ENCODE measurements at regions not wholly inside any gene's neighbourhood (a gene's known extent, or its start where the extent isn't known, plus 50 kb on each side); places are given as distances from the start of the nearest gene placed in this dataset.

GRCh38 chr1:195899762-195900352 lies 708.4 kb downstream of the KCNT2 start:
- no peak overlapping the region for H3K27ac ChIP-seq (ENCODE audit: low read depth, low read length, severe bottlenecking)
- 83% methylated on average over 1 of the region's 1 CpG; no CpG with 5 or more reads in 1 of the 2 experiments for WGBS, 2 experiments (ENCODE audit: insufficient coverage in 2 of 2)

GRCh38 chr1:195898924-195899323 lies 709.3 kb downstream of the KCNT2 start:
- 50% methylated on average over 1 of the region's 2 CpGs; no CpG with 5 or more reads in 1 of the 2 experiments for WGBS, 2 experiments (ENCODE audit: insufficient coverage in 2 of 2)
- no peak overlapping the region for H3K4me3 ChIP-seq (ENCODE audit: extremely low read depth, insufficient read depth, low read length, poor library complexity, severe bottlenecking)
- H3K27ac ChIP-seq (ENCODE audit: low read depth, low read length, severe bottlenecking), result no peak overlapping the region
- no peaks in the 10 kb centered on the region for H3K9me3 ChIP-seq (ENCODE audit: control insufficient read depth, low read length)
- H3K36me3 ChIP-seq (ENCODE audit: control insufficient read depth, insufficient read depth, low read length), result no peaks in the 10 kb centered on the region
- H3K4me1 ChIP-seq (ENCODE audit: control insufficient read depth, insufficient read depth, low read length, poor library complexity, severe bottlenecking), result peaks cover 16% of the 10 kb centered on the region

More at GRCh38 chr1:195899762-195900352, 708.4 kb downstream of the KCNT2 start:
- Histone ChIP-seq H3K4me3 (ENCODE audit: extremely low read depth, insufficient read depth, low read length, poor library complexity, severe bottlenecking) (no peak overlapping the region), H3K4me1 (ENCODE audit: control insufficient read depth, insufficient read depth, low read length, poor library complexity, severe bottlenecking) (peaks cover 8% of the 10 kb centered on the region), H3K36me3 (ENCODE audit: control insufficient read depth, insufficient read depth, low read length) (no peaks in the 10 kb centered on the region), H3K9me3 (ENCODE audit: control insufficient read depth, low read length) (no peaks in the 10 kb centered on the region)

- WGBS, 2 experiments (ENCODE audit: insufficient coverage in 2 of 2), result 83% methylated on average over 1 of the region's 3 CpGs; no CpG with 5 or more reads in 1 of the 2 experiments
Measured at GRCh38 chr1:195898373-195898772, 709.9 kb downstream of the KCNT2 start.

GRCh38 chr1:195897076-195897475 lies 711.2 kb downstream of the KCNT2 start:
- Histone ChIP-seq H3K4me3 (ENCODE audit: extremely low read depth, insufficient read depth, low read length, poor library complexity, severe bottlenecking) (no peak overlapping the region), H3K36me3 (ENCODE audit: control insufficient read depth, insufficient read depth, low read length) (no peaks in the 10 kb centered on the region), H3K27ac (ENCODE audit: low read depth, low read length, severe bottlenecking) (no peak overlapping the region), H3K9me3 (ENCODE audit: control insufficient read depth, low read length) (no peaks in the 10 kb centered on the region), H3K4me1 (ENCODE audit: control insufficient read depth, insufficient read depth, low read length, poor library complexity, severe bottlenecking) (peaks cover 16% of the 10 kb centered on the region)
- 91 to 100% methylated on average over 3 to 6 of the region's 6 CpGs for WGBS, 2 experiments (ENCODE audit: insufficient coverage in 2 of 2)

More at GRCh38 chr1:195898373-195898772, 709.9 kb downstream of the KCNT2 start:
- H3K27ac ChIP-seq (ENCODE audit: low read depth, low read length, severe bottlenecking), result no peak overlapping the region
- no peak overlapping the region for H3K4me3 ChIP-seq (ENCODE audit: extremely low read depth, insufficient read depth, low read length, poor library complexity, severe bottlenecking)
- no peaks in the 10 kb centered on the region for H3K9me3 ChIP-seq (ENCODE audit: control insufficient read depth, low read length)
- no peaks in the 10 kb centered on the region for H3K36me3 ChIP-seq (ENCODE audit: control insufficient read depth, insufficient read depth, low read length)
- peaks cover 16% of the 10 kb centered on the region for H3K4me1 ChIP-seq (ENCODE audit: control insufficient read depth, insufficient read depth, low read length, poor library complexity, severe bottlenecking)

GRCh38 chr1:195894411-195894810 lies 713.8 kb downstream of the KCNT2 start:
- Histone ChIP-seq H3K36me3 (ENCODE audit: control insufficient read depth, insufficient read depth, low read length) (no peaks in the 10 kb centered on the region), H3K4me1 (ENCODE audit: control insufficient read depth, insufficient read depth, low read length, poor library complexity, severe bottlenecking) (peaks cover 16% of the 10 kb centered on the region), H3K9me3 (ENCODE audit: control insufficient read depth, low read length) (no peaks in the 10 kb centered on the region), H3K4me3 (ENCODE audit: extremely low read depth, insufficient read depth, low read length, poor library complexity, severe bottlenecking) (no peak overlapping the region), H3K27ac (ENCODE audit: low read depth, low read length, severe bottlenecking) (no peak overlapping the region)
- 69% methylated on average over 1 of the region's 1 CpG; no CpG with 5 or more reads in 1 of the 2 experiments for WGBS, 2 experiments (ENCODE audit: insufficient coverage in 2 of 2)

GRCh38 chr1:195886000-195886399 lies 722.2 kb downstream of the KCNT2 start:
- no peak overlapping the region for H3K4me3 ChIP-seq (ENCODE audit: extremely low read depth, insufficient read depth, low read length, poor library complexity, severe bottlenecking)
- H3K27ac ChIP-seq (ENCODE audit: low read depth, low read length, severe bottlenecking), result no peak overlapping the region
- H3K9me3 ChIP-seq (ENCODE audit: control insufficient read depth, low read length), result no peaks in the 10 kb centered on the region
- 60 to 88% methylated on average over 1 of the region's 1 CpG for WGBS, 2 experiments (ENCODE audit: insufficient coverage in 2 of 2)
- H3K4me1 ChIP-seq (ENCODE audit: control insufficient read depth, insufficient read depth, low read length, poor library complexity, severe bottlenecking), result no peaks in the 10 kb centered on the region
- H3K36me3 ChIP-seq (ENCODE audit: control insufficient read depth, insufficient read depth, low read length), result no peaks in the 10 kb centered on the region

- 92 to 100% methylated on average over 2 of the region's 2 CpGs for WGBS, 2 experiments (ENCODE audit: insufficient coverage in 2 of 2)
- Histone ChIP-seq H3K9me3 (ENCODE audit: control insufficient read depth, low read length) (no peaks in the 10 kb centered on the region), H3K4me1 (ENCODE audit: control insufficient read depth, insufficient read depth, low read length, poor library complexity, severe bottlenecking) (no peaks in the 10 kb centered on the region), H3K36me3 (ENCODE audit: control insufficient read depth, insufficient read depth, low read length) (no peaks in the 10 kb centered on the region), H3K4me3 (ENCODE audit: extremely low read depth, insufficient read depth, low read length, poor library complexity, severe bottlenecking) (no peak overlapping the region), H3K27ac (ENCODE audit: low read depth, low read length, severe bottlenecking) (no peak overlapping the region)
Measured at GRCh38 chr1:195878478-195878877, 729.8 kb downstream of the KCNT2 start.

- Histone ChIP-seq H3K9me3 (ENCODE audit: control insufficient read depth, low read length) (no peaks in the 10 kb centered on the region), H3K27ac (ENCODE audit: low read depth, low read length, severe bottlenecking) (no peak overlapping the region), H3K36me3 (ENCODE audit: control insufficient read depth, insufficient read depth, low read length) (no peaks in the 10 kb centered on the region), H3K4me1 (ENCODE audit: control insufficient read depth, insufficient read depth, low read length, poor library complexity, severe bottlenecking) (no peaks in the 10 kb centered on the region), H3K4me3 (ENCODE audit: extremely low read depth, insufficient read depth, low read length, poor library complexity, severe bottlenecking) (no peak overlapping the region)
- WGBS, 2 experiments (ENCODE audit: insufficient coverage in 2 of 2), result 80 to 86% methylated on average over 2 of the region's 4 CpGs
Measured at GRCh38 chr1:195876792-195877191, 731.4 kb downstream of the KCNT2 start.

- 82 to 100% methylated on average over 1 of the region's 3 CpGs for WGBS, 2 experiments (ENCODE audit: insufficient coverage in 2 of 2)
Measured at GRCh38 chr1:195872376-195872775, 735.9 kb downstream of the KCNT2 start.

GRCh38 chr1:195867638-195868037 lies 740.6 kb downstream of the KCNT2 start:
- Histone ChIP-seq H3K4me1 (ENCODE audit: control insufficient read depth, insufficient read depth, low read length, poor library complexity, severe bottlenecking) (no peaks in the 10 kb centered on the region), H3K27ac (ENCODE audit: low read depth, low read length, severe bottlenecking) (no peak overlapping the region), H3K4me3 (ENCODE audit: extremely low read depth, insufficient read depth, low read length, poor library complexity, severe bottlenecking) (no peak overlapping the region), H3K36me3 (ENCODE audit: control insufficient read depth, insufficient read depth, low read length) (no peaks in the 10 kb centered on the region), H3K9me3 (ENCODE audit: control insufficient read depth, low read length) (no peaks in the 10 kb centered on the region)

More at GRCh38 chr1:195872376-195872775, 735.9 kb downstream of the KCNT2 start:
- no peaks in the 10 kb centered on the region for H3K9me3 ChIP-seq (ENCODE audit: control insufficient read depth, low read length)
- no peak overlapping the region for H3K27ac ChIP-seq (ENCODE audit: low read depth, low read length, severe bottlenecking)
- no peak overlapping the region for H3K4me3 ChIP-seq (ENCODE audit: extremely low read depth, insufficient read depth, low read length, poor library complexity, severe bottlenecking)
- H3K4me1 ChIP-seq (ENCODE audit: control insufficient read depth, insufficient read depth, low read length, poor library complexity, severe bottlenecking), result no peaks in the 10 kb centered on the region
- no peaks in the 10 kb centered on the region for H3K36me3 ChIP-seq (ENCODE audit: control insufficient read depth, insufficient read depth, low read length)

- H3K4me1 ChIP-seq (ENCODE audit: control insufficient read depth, insufficient read depth, low read length, poor library complexity, severe bottlenecking), result no peaks in the 10 kb centered on the region
- H3K9me3 ChIP-seq (ENCODE audit: control insufficient read depth, low read length), result no peaks in the 10 kb centered on the region
- H3K36me3 ChIP-seq (ENCODE audit: control insufficient read depth, insufficient read depth, low read length), result no peaks in the 10 kb centered on the region
- no peak overlapping the region for H3K27ac ChIP-seq (ENCODE audit: low read depth, low read length, severe bottlenecking)
- no CpG with 5 or more reads among the region's 1 CpG for WGBS, 2 experiments (ENCODE audit: insufficient coverage in 2 of 2)
- no peak overlapping the region for H3K4me3 ChIP-seq (ENCODE audit: extremely low read depth, insufficient read depth, low read length, poor library complexity, severe bottlenecking)
Measured at GRCh38 chr1:195866781-195867222, 741.4 kb downstream of the KCNT2 start.
